ENCODE measurements at regions not wholly inside any gene's neighbourhood (a gene's known extent, or its start where the extent isn't known, plus 50 kb on each side); places are given as distances from the start of the nearest gene placed in this dataset.
A peak's percentile ranks its signal among the peaks of the same experiment; 100 is the strongest.

DNA sequence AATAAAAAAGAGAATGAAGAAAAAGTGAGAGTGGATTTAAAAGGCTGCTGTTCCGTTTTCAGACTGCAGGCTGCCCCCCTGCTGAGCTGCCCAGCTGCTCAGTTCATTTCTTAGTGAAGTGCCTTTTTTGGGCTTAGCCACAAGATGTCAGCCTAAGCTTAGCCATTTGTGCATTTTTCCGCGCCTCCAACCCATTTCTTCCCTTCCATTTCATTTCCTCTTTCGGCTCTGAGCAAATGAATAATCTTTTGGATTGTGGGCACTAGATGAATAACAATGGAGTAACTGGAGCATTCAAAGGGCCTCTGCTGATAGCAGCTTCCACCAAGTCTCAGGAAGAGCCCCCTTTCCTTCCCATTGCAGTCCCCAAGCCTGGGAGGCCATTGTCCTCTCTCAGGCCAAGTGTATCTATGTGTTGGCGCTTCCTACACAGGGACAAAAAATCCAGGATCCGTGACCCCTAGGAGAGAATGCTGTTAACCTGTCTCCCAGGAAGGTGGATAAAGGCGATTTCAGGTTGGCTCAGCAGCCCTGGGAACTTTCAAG, 83.5 kb upstream of the SPTLC3 start:
- H3K4me3 ChIP-seq = no peak overlapping the region
- TF ChIP-seq EZH2 (IDR thresholded peaks at IDR 0.05) (no peak), EZH2phosphoT487 (IDR thresholded peaks at IDR 0.05) (no peak)
- TF ChIP-seq, protein P1, sequence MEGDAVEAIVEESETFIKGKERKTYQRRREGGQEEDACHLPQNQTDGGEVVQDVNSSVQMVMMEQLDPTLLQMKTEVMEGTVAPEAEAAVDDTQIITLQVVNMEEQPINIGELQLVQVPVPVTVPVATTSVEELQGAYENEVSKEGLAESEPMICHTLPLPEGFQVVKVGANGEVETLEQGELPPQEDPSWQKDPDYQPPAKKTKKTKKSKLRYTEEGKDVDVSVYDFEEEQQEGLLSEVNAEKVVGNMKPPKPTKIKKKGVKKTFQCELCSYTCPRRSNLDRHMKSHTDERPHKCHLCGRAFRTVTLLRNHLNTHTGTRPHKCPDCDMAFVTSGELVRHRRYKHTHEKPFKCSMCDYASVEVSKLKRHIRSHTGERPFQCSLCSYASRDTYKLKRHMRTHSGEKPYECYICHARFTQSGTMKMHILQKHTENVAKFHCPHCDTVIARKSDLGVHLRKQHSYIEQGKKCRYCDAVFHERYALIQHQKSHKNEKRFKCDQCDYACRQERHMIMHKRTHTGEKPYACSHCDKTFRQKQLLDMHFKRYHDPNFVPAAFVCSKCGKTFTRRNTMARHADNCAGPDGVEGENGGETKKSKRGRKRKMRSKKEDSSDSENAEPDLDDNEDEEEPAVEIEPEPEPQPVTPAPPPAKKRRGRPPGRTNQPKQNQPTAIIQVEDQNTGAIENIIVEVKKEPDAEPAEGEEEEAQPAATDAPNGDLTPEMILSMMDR (IDR thresholded peaks at IDR 0.05) = peak; percentile 87
- H3K9me3 Mint-ChIP-seq = peaks cover 6% of the 10 kb centered on the region
- H3K4me2 ChIP-seq = no peak overlapping the region
- H2AFZ ChIP-seq (replicated peaks) = peak overlapping the region; percentile 14
- peaks cover 15% of the 10 kb centered on the region for H3K4me1 ChIP-seq
- peaks cover 31% of the 10 kb centered on the region for H3K4me1 Mint-ChIP-seq
- no peak overlapping the region for H3K4me3 Mint-ChIP-seq
- no peaks in the 10 kb centered on the region for H3K36me3 Mint-ChIP-seq
- no peak overlapping the region for H3K9ac ChIP-seq
- H3K27ac Mint-ChIP-seq = peak overlapping the region; percentile 72
- H3K27ac ChIP-seq = no peak overlapping the region
- H3K27me3 Mint-ChIP-seq (ENCODE audit: insufficient read depth, low read depth) = peaks cover 6% of the 10 kb centered on the region
- peak; percentile 88 for DNase-seq (ENCODE audit: low spot score)
- H3K79me2 ChIP-seq (ENCODE audit: low read depth) = no peaks in the 10 kb centered on the region
- no peaks in the 10 kb centered on the region for H3K27me3 ChIP-seq
- H3K36me3 ChIP-seq = no peaks in the 10 kb centered on the region
- no peaks in the 10 kb centered on the region for H4K20me1 ChIP-seq (ENCODE audit: low read depth)
- H3K9me3 ChIP-seq (ENCODE audit: low read depth) = no peaks in the 10 kb centered on the region
- peaks cover 13% of the 10 kb centered on the region for H3F3A ChIP-seq (ENCODE audit: low read depth)

GRCh38 chr20:12925863-12926793, 82.6 kb upstream of the SPTLC3 start:
- no peak overlapping the region for H3K27ac ChIP-seq
- no peaks in the 10 kb centered on the region for H3K9me3 ChIP-seq (ENCODE audit: low read depth)
- H3K9ac ChIP-seq = no peak overlapping the region
- H3K27me3 Mint-ChIP-seq (ENCODE audit: insufficient read depth, low read depth) = peaks cover 6% of the 10 kb centered on the region
- no peak for DNase-seq (ENCODE audit: low spot score)
- H3K4me3 Mint-ChIP-seq = no peak overlapping the region
- TF ChIP-seq EZH2 (IDR thresholded peaks at IDR 0.05) = no peak
- TF ChIP-seq, protein P1 (IDR thresholded peaks at IDR 0.05) = no peak
- no peak for TF ChIP-seq EZH2phosphoT487 (IDR thresholded peaks at IDR 0.05)
- peak overlapping the region; percentile 72 for H3K27ac Mint-ChIP-seq
- H3K4me1 Mint-ChIP-seq = peaks cover 31% of the 10 kb centered on the region
- peaks cover 13% of the 10 kb centered on the region for H3F3A ChIP-seq (ENCODE audit: low read depth)
- no peak overlapping the region for H3K4me3 ChIP-seq
- no peak overlapping the region for H2AFZ ChIP-seq (replicated peaks)
- no peaks in the 10 kb centered on the region for H3K36me3 Mint-ChIP-seq
- no peaks in the 10 kb centered on the region for H3K36me3 ChIP-seq
- peaks cover 15% of the 10 kb centered on the region for H3K4me1 ChIP-seq
- H3K79me2 ChIP-seq (ENCODE audit: low read depth) = no peaks in the 10 kb centered on the region
- no peaks in the 10 kb centered on the region for H3K27me3 ChIP-seq
- peaks cover 6% of the 10 kb centered on the region for H3K9me3 Mint-ChIP-seq
- H4K20me1 ChIP-seq (ENCODE audit: low read depth) = no peaks in the 10 kb centered on the region
- no peak overlapping the region for H3K4me2 ChIP-seq

DNA sequence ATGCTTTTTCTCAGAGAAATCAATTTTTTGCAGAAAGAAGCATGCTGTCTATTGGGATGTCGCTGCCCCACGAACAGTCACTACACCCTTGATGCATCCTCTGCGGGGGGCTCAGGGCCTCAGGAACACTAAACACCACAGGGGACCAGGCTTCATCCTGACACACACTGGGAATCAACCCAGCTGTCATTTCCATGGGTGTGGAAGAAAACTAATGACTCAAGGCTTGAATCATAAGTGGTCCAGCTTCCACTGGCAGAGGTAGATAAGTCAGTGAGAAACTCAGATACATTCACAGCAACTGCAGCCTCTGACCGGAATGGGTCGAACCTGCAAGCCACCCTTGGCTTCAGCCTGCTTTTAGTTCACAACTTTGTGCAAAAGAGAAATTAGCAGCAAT, 81.3 kb upstream of the SPTLC3 start:
- TF ChIP-seq EZH2 (IDR thresholded peaks at IDR 0.05) (no peak), EZH2phosphoT487 (IDR thresholded peaks at IDR 0.05) (no peak)
- TF ChIP-seq, protein P1 (IDR thresholded peaks at IDR 0.05) = no peak
- H3K4me3 ChIP-seq = no peak overlapping the region
- no peaks in the 10 kb centered on the region for H4K20me1 ChIP-seq (ENCODE audit: low read depth)
- Mint-ChIP-seq H3K9me3 (no peaks in the 10 kb centered on the region), H3K36me3 (no peaks in the 10 kb centered on the region), H3K4me3 (no peak overlapping the region), H3K4me1 (peaks cover 27% of the 10 kb centered on the region), H3K27me3 (ENCODE audit: insufficient read depth, low read depth) (peaks cover 6% of the 10 kb centered on the region), H3K27ac (no peak overlapping the region)
- H3K9ac ChIP-seq = no peak overlapping the region
- H3K27me3 ChIP-seq = no peaks in the 10 kb centered on the region
- no peak overlapping the region for H3K4me2 ChIP-seq
- peaks cover 13% of the 10 kb centered on the region for H3F3A ChIP-seq (ENCODE audit: low read depth)
- H3K79me2 ChIP-seq (ENCODE audit: low read depth) = no peaks in the 10 kb centered on the region
- no peaks in the 10 kb centered on the region for H3K9me3 ChIP-seq (ENCODE audit: low read depth)
- H3K36me3 ChIP-seq = no peaks in the 10 kb centered on the region
- H3K4me1 ChIP-seq = peaks cover 15% of the 10 kb centered on the region
- H3K27ac ChIP-seq = no peak overlapping the region
- H2AFZ ChIP-seq (replicated peaks) = no peak overlapping the region
- DNase-seq (ENCODE audit: low spot score) = no peak
